Liver (tissue), 7 donors: ENCODE measurements at regions not wholly inside any gene's neighbourhood (a gene's known extent, or its start where the extent isn't known, plus 50 kb on each side); places are given as distances from the start of the nearest gene placed in this dataset.

Experiments used
- DNase-seq: peaks from one replicate; pipeline ENCODE4 v3.0.0-alpha.2; 2017; ENCODE audit warnings: low spot score
- H3K27ac ChIP-seq, 2 donors: one replicate each; pipeline ENCODE4 v1.7.0; 2013; ENCODE audit warnings: inconsistent platforms in 2 of 2, low read length in 2 of 2, control low read depth in 1 of 2, low read depth in 1 of 2, mild to moderate bottlenecking in 1 of 2
- H3K27me3 ChIP-seq, 4 donors: one replicate each; pipeline versions ENCODE4 v1.6.1 to v1.7.0; 2013; ENCODE audit warnings: low read length in 3 of 4, inconsistent platforms in 1 of 4, mild to moderate bottlenecking in 1 of 4, moderate library complexity in 1 of 4; ENCODE audit not compliant: control insufficient read depth in 4 of 4, insufficient read depth in 4 of 4
- H3K36me3 ChIP-seq, 4 donors: one replicate each; pipeline versions ENCODE4 v1.6.1 to v1.7.0; 2013; ENCODE audit warnings: low read length in 3 of 4, mild to moderate bottlenecking in 3 of 4, low read depth in 1 of 4, moderate library complexity in 1 of 4; ENCODE audit not compliant: control insufficient read depth in 4 of 4, insufficient read depth in 3 of 4
- H3K4me1 ChIP-seq, 4 donors: one replicate each; pipeline versions ENCODE4 v1.6.1 to v1.7.0; 2013; ENCODE audit warnings: low read length in 3 of 4, mild to moderate bottlenecking in 3 of 4, moderate library complexity in 1 of 4; ENCODE audit not compliant: control insufficient read depth in 4 of 4, insufficient read depth in 4 of 4
- H3K4me3 ChIP-seq, 3 donors: one replicate each; pipeline versions ENCODE4 v1.6.1 to v1.7.0; 2013; ENCODE audit warnings: low read length in 3 of 3, control low read depth in 1 of 3, low read depth in 1 of 3, mild to moderate bottlenecking in 1 of 3
- H3K9ac ChIP-seq, 2 donors: one replicate each; pipeline ENCODE4 v1.7.0; 2013; ENCODE audit warnings: low read length in 2 of 2, mild to moderate bottlenecking in 2 of 2, moderate library complexity in 2 of 2, control low read depth in 1 of 2, low read depth in 1 of 2
- H3K9me3 ChIP-seq, 4 donors: one replicate each; pipeline versions ENCODE4 v1.6.1 to v1.7.0; 2013; ENCODE audit warnings: low read length in 3 of 4; ENCODE audit not compliant: control insufficient read depth in 4 of 4
- EGR1 ChIP-seq, 2 donors: IDR thresholded peaks; 2 replicates each; pipeline ENCODE4 v1.6.1; 2016 to 2018; ENCODE audit warnings: antibody characterized with exemption in 2 of 2, low read depth in 2 of 2
- FOXA1 ChIP-seq: IDR thresholded peaks from 2 replicates; pipeline ENCODE4 v1.6.1; 2016; ENCODE audit warnings: antibody characterized with exemption
- HNF4A ChIP-seq, 2 donors: conservative IDR thresholded peaks; 2 replicates each; pipeline ENCODE4 v1.6.1; 2016; ENCODE audit warnings: antibody characterized with exemption in 2 of 2, mild to moderate bottlenecking in 2 of 2
- HNF4G ChIP-seq: IDR thresholded peaks from 2 replicates; pipeline ENCODE4 v1.6.1; 2016; ENCODE audit warnings: antibody characterized with exemption
- NR2F2 ChIP-seq: IDR thresholded peaks from 2 replicates; pipeline ENCODE4 v1.6.1; 2016; ENCODE audit warnings: antibody characterized with exemption
- RAD21 ChIP-seq, 2 donors: IDR thresholded peaks; 2 replicates each; pipeline ENCODE4 v1.6.1; 2016; ENCODE audit warnings: antibody characterized with exemption in 2 of 2, mild to moderate bottlenecking in 2 of 2
- REST ChIP-seq: IDR thresholded peaks from 2 replicates; pipeline ENCODE4 v1.6.1; 2016; ENCODE audit warnings: antibody characterized with exemption, mild to moderate bottlenecking
- RXRA ChIP-seq, 2 donors: IDR thresholded peaks; 2 replicates each; pipeline ENCODE4 v1.6.1; 2017 to 2018; ENCODE audit warnings: antibody characterized with exemption in 2 of 2, mild to moderate bottlenecking in 1 of 2
- YY1 ChIP-seq: IDR thresholded peaks from 2 replicates; pipeline ENCODE4 v1.6.1; 2016; ENCODE audit warnings: antibody characterized with exemption, mild to moderate bottlenecking
- WGBS: extraction: QIAGEN DNeasy Blood & Tissue Kit; methylation state at CpG from one replicate; pipeline ENCODE4 v1.1.7; 2013; 5-methylcytosine and 5-hydroxymethylcytosine counted together
- TF ChIP-seq, protein P1 (sequence below): IDR thresholded peaks from 2 replicates; pipeline ENCODE4 v1.6.1; 2016; ENCODE audit warnings: antibody characterized with exemption
- TF ChIP-seq, protein P2 (sequence below): IDR thresholded peaks from 2 replicates; pipeline ENCODE4 v1.6.1; 2016; ENCODE audit warnings: antibody characterized with exemption
- donor health status: healthy.
- donor health status: healthy.
- donor health status: healthy.
- donor health status: healthy.

- TF ChIP-seq REST = no peak
- TF ChIP-seq YY1 = no peak
- no peak for TF ChIP-seq HNF4G
- TF ChIP-seq, protein P1, sequence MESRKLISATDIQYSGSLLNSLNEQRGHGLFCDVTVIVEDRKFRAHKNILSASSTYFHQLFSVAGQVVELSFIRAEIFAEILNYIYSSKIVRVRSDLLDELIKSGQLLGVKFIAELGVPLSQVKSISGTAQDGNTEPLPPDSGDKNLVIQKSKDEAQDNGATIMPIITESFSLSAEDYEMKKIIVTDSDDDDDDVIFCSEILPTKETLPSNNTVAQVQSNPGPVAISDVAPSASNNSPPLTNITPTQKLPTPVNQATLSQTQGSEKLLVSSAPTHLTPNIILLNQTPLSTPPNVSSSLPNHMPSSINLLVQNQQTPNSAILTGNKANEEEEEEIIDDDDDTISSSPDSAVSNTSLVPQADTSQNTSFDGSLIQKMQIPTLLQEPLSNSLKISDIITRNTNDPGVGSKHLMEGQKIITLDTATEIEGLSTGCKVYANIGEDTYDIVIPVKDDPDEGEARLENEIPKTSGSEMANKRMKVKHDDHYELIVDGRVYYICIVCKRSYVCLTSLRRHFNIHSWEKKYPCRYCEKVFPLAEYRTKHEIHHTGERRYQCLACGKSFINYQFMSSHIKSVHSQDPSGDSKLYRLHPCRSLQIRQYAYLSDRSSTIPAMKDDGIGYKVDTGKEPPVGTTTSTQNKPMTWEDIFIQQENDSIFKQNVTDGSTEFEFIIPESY = no peak
- TF ChIP-seq NR2F2 = no peak
- no peak for TF ChIP-seq FOXA1
Measured at GRCh38 chr13:111411151-111411858, 90.9 kb downstream of the TEX29 start (continued).

- Histone ChIP-seq H3K4me1 (no peaks in the 10 kb centered on the region), H3K27ac (no peak overlapping the region), H3K9ac (no peak overlapping the region), H3K4me3 (no peak overlapping the region), H3K9me3 (no peaks in the 10 kb centered on the region), H3K36me3 (no peaks in the 10 kb centered on the region), H3K27me3 (peaks cover 0 to 5% (median 0%) of the 10 kb centered on the region in 4 donors)
- no peak for DNase-seq
- TF ChIP-seq RAD21 (IDR thresholded peaks at IDR 0.05) = no peak
- no peak for TF ChIP-seq HNF4A (conservative IDR thresholded peaks at IDR 0.05)
- no peak for TF ChIP-seq EGR1 (IDR thresholded peaks at IDR 0.05; ENCODE audit: low read depth in 2 of 2)
- TF ChIP-seq, protein P1 = no peak
- TF ChIP-seq RXRA (IDR thresholded peaks at IDR 0.05) = no peak
- TF ChIP-seq, protein P2, sequence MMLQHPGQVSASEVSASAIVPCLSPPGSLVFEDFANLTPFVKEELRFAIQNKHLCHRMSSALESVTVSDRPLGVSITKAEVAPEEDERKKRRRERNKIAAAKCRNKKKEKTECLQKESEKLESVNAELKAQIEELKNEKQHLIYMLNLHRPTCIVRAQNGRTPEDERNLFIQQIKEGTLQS = no peak
- 70% methylated on average over 15 of the region's 15 CpGs for WGBS
Measured at GRCh38 chr13:111411919-111412650, 91.6 kb downstream of the TEX29 start.
